Eye (tissue), 1 donor: ENCODE measurements at regions not wholly inside any gene's neighbourhood (a gene's known extent, or its start where the extent isn't known, plus 50 kb on each side); places are given as distances from the start of the nearest gene placed in this dataset.
A peak's percentile ranks its signal among the peaks of the same experiment; 100 is the strongest.
"Not testable (repeated sequence)": the region's sequence is repeated elsewhere in the genome, so short reads cannot be mapped to it uniquely, and the experiment has no call there.

Experiments used
- DNase-seq: peaks from one replicate; pipeline ENCODE4 v3.0.0-alpha.2; 2015

GRCh38 chr13:83825676-83826075, 56.6 kb downstream of the SLITRK1 start:
- DNase-seq, result no peak

GRCh38 chr13:83824560-83824959, 57.7 kb downstream of the SLITRK1 start:
- no peak for DNase-seq

GRCh38 chr13:83824120-83824519, 58.2 kb downstream of the SLITRK1 start:
- DNase-seq, result no peak

- no peak for DNase-seq
These were observed 62.7 kb downstream of the SLITRK1 start for GRCh38 chr13:83819611-83820010.

- DNase-seq, result no peak
These were observed 63.1 kb downstream of the SLITRK1 start for GRCh38 chr13:83819156-83819555.

GRCh38 chr13:83816081-83816480, 66.2 kb downstream of the SLITRK1 start:
- no peak for DNase-seq

- no peak for DNase-seq
These were observed 66.7 kb downstream of the SLITRK1 start for GRCh38 chr13:83815598-83815997.

- no peak for DNase-seq
These were observed 72.1 kb downstream of the SLITRK1 start for GRCh38 chr13:83810136-83810535.

GRCh38 chr13:83804356-83804962, 77.8 kb downstream of the SLITRK1 start:
- DNase-seq, result no peak

GRCh38 chr13:83798731-83799130, 83.5 kb downstream of the SLITRK1 start:
- no peak for DNase-seq

GRCh38 chr13:83796364-83796763, 85.9 kb downstream of the SLITRK1 start:
- DNase-seq, result no peak

GRCh38 chr13:83794583-83794982, 87.7 kb downstream of the SLITRK1 start:
- DNase-seq, result no peak

- DNase-seq, result no peak
These were observed 102.0 kb downstream of the SLITRK1 start for GRCh38 chr13:83780227-83780626.

- no peak for DNase-seq
These were observed 108.3 kb downstream of the SLITRK1 start for GRCh38 chr13:83773961-83774360.

GRCh38 chr13:83765796-83766195, 116.5 kb downstream of the SLITRK1 start:
- no peak for DNase-seq

- DNase-seq, result peak; percentile 7
These were observed 120.6 kb downstream of the SLITRK1 start for GRCh38 chr13:83761631-83762030.

GRCh38 chr13:83755210-83755609, 127.1 kb downstream of the SLITRK1 start:
- not testable (repeated sequence) for DNase-seq

- no peak for DNase-seq
These were observed 128.2 kb downstream of the SLITRK1 start for GRCh38 chr13:83753912-83754624.

- DNase-seq, result peak; percentile 16
These were observed 130.1 kb downstream of the SLITRK1 start for GRCh38 chr13:83752141-83752540.

- DNase-seq, result no peak
These were observed 141.7 kb downstream of the SLITRK1 start for GRCh38 chr13:83740622-83741021.

GRCh38 chr13:83738407-83738806, 143.9 kb downstream of the SLITRK1 start:
- DNase-seq, result no peak

- DNase-seq, result no peak
These were observed 149.0 kb downstream of the SLITRK1 start for GRCh38 chr13:83733293-83733692.

- no peak for DNase-seq
These were observed 149.5 kb downstream of the SLITRK1 start for GRCh38 chr13:83732755-83733154.

- no peak for DNase-seq
These were observed 151.2 kb downstream of the SLITRK1 start for GRCh38 chr13:83731113-83731512.

- no peak for DNase-seq
These were observed 151.6 kb downstream of the SLITRK1 start for GRCh38 chr13:83730674-83731073.
